GM21717 (cell line): ENCODE measurements at regions not wholly inside any gene's neighbourhood (a gene's known extent, or its start where the extent isn't known, plus 50 kb on each side); places are given as distances from the start of the nearest gene placed in this dataset.
A peak's percentile ranks its signal among the peaks of the same experiment; 100 is the strongest.
"Not testable (repeated sequence)": the region's sequence is repeated elsewhere in the genome, so short reads cannot be mapped to it uniquely, and the experiment has no call there.

Source experiments
- ATAC-seq: cut with Tn5 transposase; IDR thresholded peaks from one replicate; pipeline ENCODE4 v1.9.1; 2021; ENCODE audit warnings: mild to moderate bottlenecking, moderate library complexity; ENCODE audit not compliant: unreplicated experiment

GRCh38 chr20:22841846-22842245 lies 193.3 kb upstream of the SSTR4 start:
- ATAC-seq: no peak

GRCh38 chr20:22842793-22843192 lies 192.3 kb upstream of the SSTR4 start:
- ATAC-seq: no peak

GRCh38 chr20:22844959-22845358 lies 190.2 kb upstream of the SSTR4 start:
- ATAC-seq: no peak

GRCh38 chr20:22846863-22847262 lies 188.2 kb upstream of the SSTR4 start:
- no peak for ATAC-seq

- ATAC-seq: no peak
Observed at GRCh38 chr20:22848364-22848763, 186.7 kb upstream of the SSTR4 start.

GRCh38 chr20:22851679-22852346 lies 183.3 kb upstream of the SSTR4 start:
- ATAC-seq: not testable (repeated sequence)

GRCh38 chr20:22861231-22861980 lies 173.7 kb upstream of the SSTR4 start:
- no peak for ATAC-seq

GRCh38 chr20:22861990-22862389 lies 173.1 kb upstream of the SSTR4 start:
- ATAC-seq: no peak

- no peak for ATAC-seq
Observed at GRCh38 chr20:22862671-22863230, 172.4 kb upstream of the SSTR4 start.

- no peak for ATAC-seq
Observed at GRCh38 chr20:22863826-22864225, 171.3 kb upstream of the SSTR4 start.

GRCh38 chr20:22866812-22867341 lies 168.2 kb upstream of the SSTR4 start:
- no peak for ATAC-seq

- ATAC-seq: no peak
Observed at GRCh38 chr20:22878166-22878565, 156.9 kb upstream of the SSTR4 start.

- ATAC-seq: no peak
Observed at GRCh38 chr20:22880277-22880676, 154.8 kb upstream of the SSTR4 start.

GRCh38 chr20:22887796-22888195 lies 147.3 kb upstream of the SSTR4 start:
- ATAC-seq: no peak

GRCh38 chr20:22890594-22891300 lies 144.4 kb upstream of the SSTR4 start:
- ATAC-seq: no peak

- no peak for ATAC-seq
Observed at GRCh38 chr20:22901164-22901563, 133.9 kb upstream of the SSTR4 start.

GRCh38 chr20:22901921-22902320 lies 133.2 kb upstream of the SSTR4 start:
- no peak for ATAC-seq

GRCh38 chr20:22904386-22904785 lies 130.7 kb upstream of the SSTR4 start:
- ATAC-seq: no peak

GRCh38 chr20:22904905-22905304 lies 130.2 kb upstream of the SSTR4 start:
- no peak for ATAC-seq

- peak; percentile 66 for ATAC-seq
Observed at GRCh38 chr20:22905658-22906057, 129.5 kb upstream of the SSTR4 start.

- ATAC-seq: no peak
Observed at GRCh38 chr20:22908437-22908836, 126.7 kb upstream of the SSTR4 start.
